Hepatic stellate cell (primary cell): ENCODE measurements at regions not wholly inside any gene's neighbourhood (a gene's known extent, or its start where the extent isn't known, plus 50 kb on each side); places are given as distances from the start of the nearest gene placed in this dataset.
A peak's percentile ranks its signal among the peaks of the same experiment; 100 is the strongest.

Source experiments
- DNase-seq: peaks from one replicate; pipeline ENCODE4 v3.0.0; 2011; ENCODE audit warnings: low spot score

DNA sequence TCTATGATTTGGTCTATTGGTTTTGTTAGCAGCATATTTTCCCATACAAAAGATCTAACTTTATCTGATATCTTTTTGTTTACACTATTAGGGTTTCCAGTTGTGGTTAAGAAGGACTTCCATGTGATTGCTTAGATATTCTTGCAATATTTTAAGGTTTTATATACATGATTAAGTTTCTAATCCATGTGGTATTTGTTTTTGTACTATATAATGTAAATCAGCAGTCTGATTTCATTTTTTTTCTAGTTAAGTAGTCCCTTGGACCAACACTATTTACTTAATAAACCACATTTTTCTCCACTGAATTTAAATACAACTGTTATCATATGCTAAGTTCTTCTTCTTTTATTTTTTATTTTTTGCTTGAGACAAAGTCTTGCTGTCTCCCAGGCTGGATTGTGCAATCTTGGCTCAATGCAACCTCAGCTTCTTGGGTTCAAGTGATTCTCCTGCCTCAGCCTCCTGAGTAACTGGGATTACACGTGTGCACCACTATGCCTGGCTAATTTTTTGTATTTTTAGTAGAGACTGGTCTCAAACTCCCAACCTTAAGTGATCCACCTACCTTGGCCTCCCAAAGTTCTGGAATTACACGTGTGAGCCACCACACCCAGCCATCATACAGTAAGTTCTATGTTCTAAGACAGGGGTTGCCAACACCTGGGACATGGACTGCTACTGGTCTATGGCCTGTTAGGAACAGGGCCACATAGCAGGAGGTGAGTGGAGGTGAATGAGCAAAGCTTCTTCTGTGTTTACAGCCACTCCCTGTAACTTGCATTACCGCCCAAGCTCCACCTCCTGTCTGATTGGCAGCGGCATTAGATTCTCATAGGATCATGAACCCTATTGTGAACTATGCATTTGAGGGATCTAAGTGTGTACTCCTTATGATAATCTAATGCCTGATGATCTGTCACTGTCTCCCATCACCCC, 58.5 kb upstream of the RAB27B start:
- DNase-seq = no peak

DNA sequence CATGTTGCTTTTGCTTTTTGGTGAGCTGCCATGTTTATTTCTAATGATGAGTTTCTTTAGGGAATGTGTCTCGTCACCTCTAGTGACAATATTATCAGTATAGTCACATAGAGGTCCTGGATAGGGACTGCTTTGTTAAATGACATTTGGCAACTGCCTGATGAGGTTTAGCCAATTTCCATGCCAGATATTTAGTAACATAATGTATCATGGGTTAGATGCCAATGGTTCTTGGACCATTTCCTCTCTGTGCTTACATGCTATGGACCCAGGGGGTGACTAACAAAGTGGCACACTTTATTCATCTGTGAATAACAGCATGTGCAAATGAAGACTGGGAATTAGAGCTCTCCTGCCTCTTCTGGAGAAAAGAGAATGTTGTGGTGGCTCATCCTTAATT, 56.2 kb upstream of the RAB27B start:
- no peak for DNase-seq

DNA sequence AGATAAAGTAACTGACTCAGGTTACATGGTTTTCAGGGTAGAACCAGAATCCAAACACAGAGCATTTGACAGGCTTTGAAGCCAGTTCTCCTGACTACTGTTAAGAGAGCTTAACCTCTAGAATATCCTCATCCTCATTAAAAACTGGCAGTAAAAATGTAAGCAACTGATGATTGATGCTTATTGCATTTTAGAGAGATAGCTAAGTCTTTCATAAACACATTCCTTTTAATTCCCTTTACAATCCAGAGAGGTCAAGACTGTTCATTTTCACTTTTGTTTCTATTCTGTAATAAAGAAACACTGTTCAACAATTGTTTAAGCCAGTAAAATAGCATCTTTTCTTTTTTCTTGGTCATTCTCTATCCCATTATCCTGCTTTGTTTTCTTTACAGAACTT, 53.9 kb upstream of the RAB27B start:
- DNase-seq = no peak

DNA sequence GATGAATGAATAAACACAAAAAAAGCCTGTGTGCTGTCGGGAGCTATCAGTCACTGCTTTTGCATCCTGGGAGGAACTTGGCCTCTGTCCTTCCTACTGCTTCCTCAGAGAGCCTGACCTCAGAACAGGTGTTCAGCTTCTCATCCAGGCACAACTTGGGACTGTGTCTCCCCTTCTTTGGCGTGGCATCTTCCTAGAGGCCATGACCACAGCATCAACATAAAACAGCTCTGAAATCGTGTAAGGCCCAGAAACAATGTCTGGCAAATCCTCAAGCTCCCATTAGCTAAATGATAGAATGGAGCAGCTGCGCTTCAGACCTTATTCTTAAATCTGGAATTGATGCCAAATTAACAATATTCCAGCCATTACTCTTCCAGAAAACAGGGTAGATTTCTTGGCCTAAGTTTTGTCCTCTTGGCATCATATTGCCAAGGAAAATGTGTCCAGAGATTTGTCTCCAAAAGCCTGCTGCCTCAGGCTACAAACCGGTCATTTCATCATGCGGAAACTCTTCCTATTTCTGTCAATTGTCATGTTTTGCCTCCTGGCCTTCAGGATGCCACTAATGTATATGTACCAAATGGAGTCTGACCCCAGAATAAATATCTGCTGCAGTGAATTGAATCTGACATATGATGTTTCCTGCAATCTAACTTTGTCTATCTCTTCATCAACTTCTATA, 53.2 kb upstream of the RAB27B start:
- no peak for DNase-seq

DNA sequence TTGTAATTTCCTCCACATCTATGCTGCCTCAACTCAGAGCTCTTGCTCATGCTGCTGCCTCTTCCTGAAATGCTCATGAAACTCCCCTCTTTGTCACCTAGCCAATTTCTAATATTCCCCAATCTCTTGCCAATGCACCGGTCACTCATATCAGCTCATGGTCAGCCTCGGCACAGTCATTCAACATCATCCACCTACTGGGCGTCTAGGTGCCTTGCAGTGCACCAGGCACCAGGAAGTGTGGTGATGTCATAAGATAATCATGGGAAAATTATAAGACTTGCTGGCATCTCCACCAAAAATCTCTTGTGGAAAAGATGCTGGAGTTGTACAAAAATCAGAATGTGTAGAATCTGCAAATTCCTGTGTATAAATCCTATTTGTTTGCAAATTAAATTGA, 52.6 kb upstream of the RAB27B start:
- peak; percentile 40 for DNase-seq

DNA sequence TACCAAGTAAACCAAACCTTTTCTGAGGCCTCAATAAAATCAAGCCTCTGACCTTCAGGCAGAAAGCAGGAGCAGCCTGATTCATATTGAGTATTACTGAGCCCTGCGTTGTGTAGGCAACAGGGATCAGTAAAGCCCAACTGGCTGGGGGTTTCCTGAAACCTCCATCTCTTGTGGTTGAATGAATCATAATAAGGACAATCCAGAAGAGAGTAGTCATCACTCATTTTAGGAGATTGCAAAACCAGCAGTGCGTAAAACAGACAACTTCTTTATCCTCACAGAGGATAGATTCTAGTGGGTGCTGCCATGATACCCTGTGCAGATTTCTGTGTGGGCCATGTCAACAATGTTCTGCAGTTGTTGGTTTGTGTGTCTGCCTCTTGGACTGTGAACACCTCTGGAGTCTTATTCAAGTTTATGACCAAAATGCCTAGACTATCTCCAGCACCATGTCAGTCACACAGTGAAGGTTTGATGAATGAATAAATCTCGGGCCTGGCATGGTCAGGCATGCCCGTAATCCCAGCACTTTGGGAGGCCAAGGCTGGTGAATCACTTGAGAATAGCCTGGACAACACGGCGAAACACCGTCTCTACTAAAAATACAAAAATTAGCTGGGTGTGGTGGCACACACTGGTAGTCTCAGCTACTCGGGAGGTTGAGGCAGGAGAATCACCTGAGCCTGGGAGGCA, 51.8 kb upstream of the RAB27B start:
- peak; percentile 79 for DNase-seq

DNA sequence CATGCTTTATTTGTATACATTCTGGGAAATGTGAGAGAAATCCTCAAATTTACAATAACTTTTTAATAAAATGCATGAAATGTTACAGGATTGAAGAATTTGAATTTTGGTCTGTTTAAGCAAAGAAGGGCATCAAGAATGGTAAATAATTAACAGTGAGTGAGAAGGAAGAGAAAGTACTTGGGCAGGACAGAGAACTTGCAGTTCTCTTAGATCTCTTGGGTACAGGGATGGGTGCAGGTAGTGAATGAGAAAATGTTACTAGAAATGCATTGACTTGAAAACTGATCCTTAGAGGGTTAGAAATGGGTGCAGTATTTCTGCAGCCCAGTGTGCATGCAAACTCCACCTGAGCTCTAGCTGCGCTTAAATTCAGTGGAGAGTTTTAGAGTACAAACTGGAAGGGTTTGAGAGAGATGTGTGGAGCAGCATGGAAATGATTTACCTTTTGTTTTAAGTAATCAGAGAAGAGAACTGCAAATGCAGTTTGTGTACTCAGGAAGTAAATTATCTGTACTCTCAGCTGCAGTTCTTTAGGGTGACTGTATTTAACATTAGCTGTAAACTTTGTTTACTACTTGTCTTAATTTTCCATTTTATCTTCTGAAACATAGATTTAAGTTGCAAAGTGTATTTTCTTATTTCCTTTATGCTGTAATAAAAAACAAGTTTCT, 51.0 kb upstream of the RAB27B start:
- no peak for DNase-seq

DNA sequence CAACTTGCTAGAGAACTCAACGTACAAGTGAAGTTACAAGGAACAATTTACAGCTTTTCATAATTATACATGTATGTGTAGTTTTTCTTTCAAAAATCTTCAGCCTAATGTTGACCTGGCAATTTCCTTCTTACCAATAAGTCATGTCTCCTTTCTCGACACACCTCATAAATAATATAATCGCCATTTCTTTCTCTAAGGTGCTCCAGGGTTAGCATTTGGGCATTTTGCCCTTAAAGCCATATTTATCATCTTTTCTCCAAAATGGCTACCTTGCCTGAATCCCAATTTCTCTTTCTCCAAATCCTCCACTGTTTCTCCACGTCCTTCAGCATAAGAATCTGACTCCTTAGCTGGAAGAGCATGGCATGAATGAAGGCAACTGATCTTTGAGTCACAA, 50.3 kb upstream of the RAB27B start:
- no peak for DNase-seq
